ENCODE measurements at regions not wholly inside any gene's neighbourhood (a gene's known extent, or its start where the extent isn't known, plus 50 kb on each side); places are given as distances from the start of the nearest gene placed in this dataset.

GRCh38 chr19:56934438-56935090 is 94.0 kb upstream of the PEG3 start:
- no peak for DNase-seq (ENCODE audit: low read depth)
- in situ Hi-C loops (cut with HindIII; ENCODE audit: low pct_unique_long_range_greater_than_20kb, low sequenced_read_pairs), result no loop called here

GRCh38 chr19:56939951-56940350 is 99.4 kb upstream of the PEG3 start:
- in situ Hi-C loops (cut with HindIII; ENCODE audit: low pct_unique_long_range_greater_than_20kb, low sequenced_read_pairs), result no loop called here
- DNase-seq (ENCODE audit: low read depth), result no peak

- in situ Hi-C loops (cut with HindIII; ENCODE audit: low pct_unique_long_range_greater_than_20kb, low sequenced_read_pairs), result no loop called here
Measured at GRCh38 chr19:56942756-56943155, 102.2 kb upstream of the PEG3 start.

GRCh38 chr19:56946159-56946558 is 105.6 kb upstream of the PEG3 start:
- DNase-seq (ENCODE audit: low read depth), result no peak
- in situ Hi-C loops (cut with HindIII; ENCODE audit: low pct_unique_long_range_greater_than_20kb, low sequenced_read_pairs), result no loop called here

More at GRCh38 chr19:56942756-56943155, 102.2 kb upstream of the PEG3 start:
- no peak for DNase-seq (ENCODE audit: low read depth)

- in situ Hi-C loops (cut with HindIII; ENCODE audit: low pct_unique_long_range_greater_than_20kb, low sequenced_read_pairs), result no loop called here
- no peak for DNase-seq (ENCODE audit: low read depth)
Measured at GRCh38 chr19:56947206-56947605, 106.7 kb upstream of the PEG3 start.

GRCh38 chr19:56949626-56950025 is 109.1 kb upstream of the PEG3 start:
- DNase-seq (ENCODE audit: low read depth), result no peak
- in situ Hi-C loops (cut with HindIII; ENCODE audit: low pct_unique_long_range_greater_than_20kb, low sequenced_read_pairs), result no loop called here

GRCh38 chr19:56951672-56952071 is 111.1 kb upstream of the PEG3 start:
- no peak for DNase-seq (ENCODE audit: low read depth)
- in situ Hi-C loops (cut with HindIII; ENCODE audit: low pct_unique_long_range_greater_than_20kb, low sequenced_read_pairs), result no loop called here

GRCh38 chr19:56953470-56953869 is 112.9 kb upstream of the PEG3 start:
- no peak for DNase-seq (ENCODE audit: low read depth)
- in situ Hi-C loops (cut with HindIII; ENCODE audit: low pct_unique_long_range_greater_than_20kb, low sequenced_read_pairs), result no loop called here

- in situ Hi-C loops (cut with HindIII; ENCODE audit: low pct_unique_long_range_greater_than_20kb, low sequenced_read_pairs), result no loop called here
- no peak for DNase-seq (ENCODE audit: low read depth)
Measured at GRCh38 chr19:56955637-56956216, 115.2 kb upstream of the PEG3 start.

- in situ Hi-C loops (cut with HindIII; ENCODE audit: low pct_unique_long_range_greater_than_20kb, low sequenced_read_pairs), result no loop called here
- no peak for DNase-seq (ENCODE audit: low read depth)
Measured at GRCh38 chr19:56956503-56957226, 116.1 kb upstream of the PEG3 start.

GRCh38 chr19:56959205-56959604 is 118.7 kb upstream of the PEG3 start:
- DNase-seq (ENCODE audit: low read depth), result no peak
- in situ Hi-C loops (cut with HindIII; ENCODE audit: low pct_unique_long_range_greater_than_20kb, low sequenced_read_pairs), result no loop called here

GRCh38 chr19:56960959-56961543 is 120.5 kb upstream of the PEG3 start:
- no peak for DNase-seq (ENCODE audit: low read depth)
- in situ Hi-C loops (cut with HindIII; ENCODE audit: low pct_unique_long_range_greater_than_20kb, low sequenced_read_pairs), result no loop called here

- no peak for DNase-seq (ENCODE audit: low read depth)
- in situ Hi-C loops (cut with HindIII; ENCODE audit: low pct_unique_long_range_greater_than_20kb, low sequenced_read_pairs), result no loop called here
Measured at GRCh38 chr19:56964410-56964920, 123.9 kb upstream of the PEG3 start.

- in situ Hi-C loops (cut with HindIII; ENCODE audit: low pct_unique_long_range_greater_than_20kb, low sequenced_read_pairs), result no loop called here
- DNase-seq (ENCODE audit: low read depth), result no peak
Measured at GRCh38 chr19:56966225-56966696, 125.7 kb upstream of the PEG3 start.

GRCh38 chr19:56966697-56967299 is 126.3 kb upstream of the PEG3 start:
- in situ Hi-C loops (cut with HindIII; ENCODE audit: low pct_unique_long_range_greater_than_20kb, low sequenced_read_pairs), result no loop called here
- no peak for DNase-seq (ENCODE audit: low read depth)

GRCh38 chr19:56969156-56969555 is 128.6 kb upstream of the PEG3 start:
- in situ Hi-C loops (cut with HindIII; ENCODE audit: low pct_unique_long_range_greater_than_20kb, low sequenced_read_pairs), result no loop called here
- DNase-seq (ENCODE audit: low read depth), result no peak

GRCh38 chr19:56969759-56970178 is 129.2 kb upstream of the PEG3 start:
- no peak for DNase-seq (ENCODE audit: low read depth)
- in situ Hi-C loops (cut with HindIII; ENCODE audit: low pct_unique_long_range_greater_than_20kb, low sequenced_read_pairs), result no loop called here

- in situ Hi-C loops (cut with HindIII; ENCODE audit: low pct_unique_long_range_greater_than_20kb, low sequenced_read_pairs), result no loop called here
- no peak for DNase-seq (ENCODE audit: low read depth)
Measured at GRCh38 chr19:56971230-56971629, 130.7 kb upstream of the PEG3 start.

All from Caki2 (cell line).